Smooth muscle cell of the brain vasculature (primary cell): ENCODE measurements at regions not wholly inside any gene's neighbourhood (a gene's known extent, or its start where the extent isn't known, plus 50 kb on each side); places are given as distances from the start of the nearest gene placed in this dataset.

ENCODE experiments used
- DNase-seq: peaks from one replicate; pipeline ENCODE4 v3.0.0-alpha.2; 2012; ENCODE audit warnings: low read depth, low spot score

GRCh38 chr14:44712024-44712815 lies 205.1 kb upstream of the FSCB start:
- DNase-seq: no peak

GRCh38 chr14:44701563-44702263 lies 194.6 kb upstream of the FSCB start:
- no peak for DNase-seq

DNA sequence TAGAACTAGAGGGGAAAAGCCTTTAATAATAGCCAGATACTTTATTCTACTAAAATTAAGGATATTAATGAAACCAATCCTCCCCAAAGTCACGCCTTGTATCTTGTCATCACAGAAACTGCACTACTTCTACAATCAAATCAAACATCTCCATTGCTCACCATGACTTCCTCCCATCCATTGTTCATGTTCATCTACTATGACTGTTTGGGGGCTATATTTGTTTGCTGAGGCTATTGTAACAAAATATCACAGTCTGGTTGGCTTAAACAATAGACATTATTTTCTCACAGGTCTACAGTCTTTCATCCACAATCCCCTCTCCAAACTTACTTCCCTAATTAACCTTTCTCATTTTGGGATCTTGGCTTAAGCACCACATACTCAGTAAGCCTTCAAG lies 193.6 kb upstream of the FSCB start:
- DNase-seq: no peak

DNA sequence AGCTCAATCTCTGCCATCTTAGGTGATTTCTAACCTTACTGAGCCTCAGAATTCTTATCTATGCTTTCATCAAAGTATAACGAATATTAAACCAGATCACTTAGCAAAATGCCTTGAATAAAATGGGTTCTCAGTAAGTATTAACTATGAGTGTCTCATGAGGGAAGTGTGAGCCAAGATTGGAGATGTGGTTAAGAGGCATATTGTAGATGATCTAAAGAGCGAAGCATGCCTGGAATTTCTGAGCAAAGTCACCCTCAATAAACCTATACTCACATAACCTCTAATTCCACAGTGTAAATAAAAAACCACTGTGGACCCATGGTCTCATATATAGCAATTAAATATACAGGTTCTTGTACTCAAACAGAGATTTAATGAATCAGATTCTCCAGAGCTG lies 193.1 kb upstream of the FSCB start:
- no peak for DNase-seq

GRCh38 chr14:44699391-44699790 lies 192.3 kb upstream of the FSCB start:
- DNase-seq: no peak

DNA sequence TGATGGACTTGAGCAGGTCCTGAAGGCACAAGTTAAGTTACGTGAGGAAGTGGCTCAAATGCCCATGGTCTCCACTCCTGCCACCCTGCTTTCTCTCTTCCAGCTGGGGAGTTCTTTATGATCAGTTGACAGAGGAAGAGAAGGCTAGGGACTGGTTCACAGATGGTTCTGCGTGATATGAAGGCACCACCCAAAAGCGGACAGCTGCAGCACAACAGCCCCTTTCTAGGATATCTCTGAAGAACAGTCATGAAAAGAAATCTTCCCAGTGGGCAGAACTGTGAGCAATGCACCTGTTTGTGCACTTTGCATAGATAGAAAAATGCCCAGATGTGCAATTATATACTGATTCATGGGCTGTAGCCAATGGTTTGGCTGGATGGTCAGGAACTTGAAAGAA lies 162.4 kb upstream of the FSCB start:
- no peak for DNase-seq

DNA sequence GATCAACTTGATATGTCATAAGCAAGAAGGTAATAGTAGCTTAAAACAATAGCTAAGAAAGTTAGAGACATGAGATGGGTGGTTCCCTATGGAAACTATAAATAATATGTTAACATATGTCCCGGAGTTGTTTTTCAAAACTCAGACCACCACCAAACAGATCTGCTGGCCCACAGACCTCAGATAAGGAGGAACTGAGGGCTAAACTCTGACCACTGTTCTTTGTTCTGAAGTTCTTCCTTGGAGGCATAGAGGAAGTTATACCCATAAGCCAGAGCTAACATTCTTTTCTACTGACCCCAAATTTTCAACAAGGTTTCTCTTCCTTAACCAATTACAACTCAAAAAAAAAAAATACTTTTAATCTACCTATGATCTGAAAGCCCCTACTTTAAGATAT lies 156.1 kb upstream of the FSCB start:
- DNase-seq: no peak

DNA sequence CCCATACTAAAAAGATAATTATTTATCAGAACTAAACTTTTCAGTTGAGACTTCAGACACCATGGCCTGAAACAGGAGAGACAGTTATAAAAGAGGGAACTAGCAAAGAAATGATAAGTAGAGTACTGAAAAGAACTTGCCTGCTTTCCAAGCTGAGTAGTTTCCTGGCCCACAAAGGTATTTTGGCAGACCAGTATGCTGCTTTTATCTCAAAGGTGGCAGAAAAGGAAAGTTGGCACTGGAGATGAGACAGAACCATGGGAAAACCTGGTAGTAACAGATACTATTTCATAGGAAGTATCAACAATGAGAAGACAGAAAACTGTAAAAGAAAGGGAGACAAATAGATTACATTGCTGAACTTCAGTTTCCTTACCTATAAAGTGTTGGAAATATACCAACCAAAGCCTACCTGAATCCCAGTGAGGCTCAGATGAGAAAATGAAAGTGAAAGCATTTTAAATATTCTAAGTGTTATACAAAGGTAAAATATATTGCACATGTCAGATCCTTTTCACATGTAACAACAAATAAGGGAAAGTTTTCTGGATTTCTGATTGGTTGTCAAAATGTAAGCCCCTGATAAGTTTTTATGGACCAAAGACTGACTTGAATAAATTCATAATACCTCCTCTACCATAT lies 155.3 kb upstream of the FSCB start:
- no peak for DNase-seq

DNA sequence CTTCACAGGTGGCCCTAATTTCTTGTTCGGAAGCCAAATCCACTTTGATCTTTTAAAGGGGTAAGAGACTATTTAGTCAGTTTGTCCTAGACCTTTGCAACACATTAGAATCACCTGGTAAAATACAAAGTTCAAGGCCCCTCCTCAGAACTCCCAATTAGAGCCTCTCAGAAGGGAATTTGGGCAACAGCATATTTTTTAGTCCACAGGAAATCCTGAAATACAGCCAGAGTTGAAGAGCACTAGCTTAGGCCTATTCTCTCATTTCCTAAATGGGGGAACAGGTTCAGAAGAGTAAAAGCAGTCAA lies 151.3 kb upstream of the FSCB start:
- no peak for DNase-seq

DNA sequence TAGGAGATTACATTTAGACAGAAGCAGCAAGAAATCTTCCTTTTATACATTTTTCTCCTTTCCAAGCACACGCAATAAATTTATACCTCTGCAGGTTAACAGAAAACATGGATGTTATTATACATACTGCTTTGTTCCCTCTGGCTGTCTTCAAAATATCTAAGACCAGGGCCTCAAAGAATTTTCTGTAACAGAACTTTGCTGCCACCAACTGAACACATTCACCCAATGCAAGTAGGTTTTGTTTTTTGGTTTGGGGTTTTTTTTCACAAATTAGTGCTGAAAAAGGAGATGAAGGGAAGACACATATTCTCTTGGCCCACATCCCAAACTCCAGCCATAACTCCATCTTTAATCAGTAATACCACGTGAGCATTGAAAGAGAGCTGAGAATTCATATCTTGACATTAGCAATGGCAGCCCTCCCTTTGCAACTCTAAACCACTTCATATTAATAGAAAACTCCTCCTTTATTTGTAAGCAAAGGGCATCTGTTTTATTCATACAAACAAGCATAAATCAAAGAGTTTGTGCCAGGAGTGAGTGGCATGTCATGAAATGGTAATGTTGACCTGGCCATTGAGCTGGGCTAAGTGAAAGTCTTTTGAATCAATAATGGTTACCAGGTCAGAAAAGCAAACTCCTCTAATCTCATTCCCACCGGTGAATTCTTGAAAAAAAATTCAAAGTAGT lies 150.8 kb upstream of the FSCB start:
- no peak for DNase-seq

DNA sequence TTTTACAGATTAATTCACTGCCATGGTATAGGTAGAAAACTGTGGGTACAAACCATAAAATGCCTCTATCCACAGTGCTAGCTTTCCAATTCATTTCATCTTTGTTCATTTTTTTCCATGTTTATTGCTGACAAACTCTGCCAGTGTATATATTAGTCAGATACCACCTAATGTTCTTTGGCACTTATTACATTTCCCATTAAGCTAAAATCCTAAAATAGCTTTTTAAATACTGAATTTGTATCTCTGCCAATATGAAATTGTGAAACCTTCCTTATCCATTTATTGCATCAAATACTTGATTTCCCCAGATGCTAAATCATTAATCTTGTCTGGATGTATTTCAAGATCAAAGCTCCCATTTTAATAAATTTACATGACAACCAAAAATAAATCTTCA lies 150.1 kb upstream of the FSCB start:
- DNase-seq: no peak

GRCh38 chr14:44654591-44654990 lies 147.5 kb upstream of the FSCB start:
- no peak for DNase-seq

DNA sequence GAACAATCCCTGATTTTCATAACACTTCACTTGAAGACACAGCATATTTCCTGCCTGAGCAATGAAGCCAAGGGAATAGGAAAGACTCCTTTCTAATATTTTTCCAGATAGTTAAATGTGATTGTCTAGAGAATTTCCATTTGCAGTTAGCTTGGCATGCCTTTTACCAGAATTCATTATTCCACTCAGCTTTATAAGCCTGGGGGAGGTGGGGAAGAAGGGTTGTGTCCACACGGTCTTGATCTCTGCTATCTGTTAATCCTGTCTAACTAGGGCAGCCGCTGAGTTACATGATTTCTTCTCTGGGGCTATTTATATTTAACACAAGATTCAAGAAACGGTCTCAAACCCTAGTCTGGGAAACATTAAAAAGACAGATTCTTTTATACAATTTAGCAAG lies 146.6 kb upstream of the FSCB start:
- no peak for DNase-seq

DNA sequence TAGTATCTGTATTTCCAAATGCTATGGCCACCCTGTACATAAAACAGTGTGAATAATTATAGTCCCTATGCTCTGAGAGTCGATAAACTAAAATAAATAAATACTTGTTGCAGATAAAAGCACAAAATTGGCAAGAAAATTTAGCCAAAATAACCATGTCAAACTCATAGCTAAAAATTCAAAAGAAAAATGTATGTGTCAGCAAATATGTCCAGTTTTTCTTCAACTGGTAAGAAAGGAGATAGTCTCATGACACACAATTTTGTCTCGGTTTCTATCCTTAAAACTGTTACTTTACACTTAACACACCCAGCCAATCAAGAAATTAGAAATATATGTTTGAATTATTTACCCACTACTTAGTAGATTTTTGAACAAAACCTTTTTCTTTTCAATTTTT lies 145.6 kb upstream of the FSCB start:
- DNase-seq: no peak

DNA sequence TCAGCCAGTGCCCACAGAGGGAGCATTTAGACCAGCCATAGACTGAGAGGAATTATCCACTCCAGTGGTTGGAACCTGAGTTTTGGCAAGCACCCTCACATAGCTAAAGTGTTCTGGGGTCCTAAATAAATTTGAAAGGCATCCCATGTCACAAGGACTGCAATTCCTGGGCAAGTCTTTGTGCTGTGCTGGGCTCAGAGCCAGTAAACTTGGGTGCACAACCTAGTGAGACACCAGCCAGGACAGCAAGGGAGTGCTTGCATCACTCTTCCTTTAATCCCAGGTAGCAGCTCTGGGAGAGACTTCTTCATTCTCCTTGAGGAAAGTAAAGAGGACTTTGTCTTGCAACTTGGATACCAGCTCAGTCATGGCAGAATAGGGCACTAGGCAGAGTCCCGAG lies 142.0 kb upstream of the FSCB start:
- no peak for DNase-seq

DNA sequence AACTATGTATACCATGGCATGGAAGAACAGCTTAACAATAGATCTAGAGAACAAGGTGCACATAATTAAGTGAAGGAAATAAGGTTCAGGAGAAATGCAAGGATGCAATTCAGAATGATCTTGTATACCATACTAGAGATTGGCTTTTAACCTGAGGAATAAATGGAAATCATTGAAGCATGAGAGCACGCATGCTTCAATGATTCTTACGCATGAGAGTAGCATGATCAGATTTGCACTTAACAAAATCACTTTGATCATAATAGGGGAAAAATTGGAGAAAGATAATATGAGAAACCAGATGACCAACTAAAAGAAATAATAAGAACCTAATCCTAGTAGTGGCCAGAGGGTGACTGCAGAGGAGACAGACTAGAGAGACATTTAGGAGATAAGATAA lies 133.3 kb upstream of the FSCB start:
- no peak for DNase-seq

- DNase-seq: no peak
Measured at GRCh38 chr14:44639781-44640385, 132.8 kb upstream of the FSCB start.

- no peak for DNase-seq
Measured at GRCh38 chr14:44634692-44635091, 127.6 kb upstream of the FSCB start.

DNA sequence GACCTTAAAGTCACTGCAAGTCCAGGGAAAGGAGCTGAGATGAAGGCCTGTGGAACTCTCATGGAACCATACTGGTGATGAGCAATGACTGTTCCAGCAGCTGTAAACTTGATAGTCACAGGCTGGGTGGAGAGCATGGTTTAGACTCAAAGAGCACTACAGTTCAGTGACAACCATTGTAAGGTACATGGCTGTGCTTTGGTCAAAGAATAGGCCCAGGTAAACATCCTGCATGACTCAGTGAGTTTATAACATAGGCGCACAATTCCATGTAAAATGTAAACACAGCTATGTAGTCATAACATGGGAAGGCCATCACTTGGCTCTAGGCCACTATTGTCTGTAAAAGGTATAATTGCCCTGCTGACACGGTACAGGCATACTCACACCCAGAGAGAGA lies 119.3 kb upstream of the FSCB start:
- DNase-seq: no peak

- no peak for DNase-seq
Measured at GRCh38 chr14:44625098-44625497, 118.0 kb upstream of the FSCB start.

DNA sequence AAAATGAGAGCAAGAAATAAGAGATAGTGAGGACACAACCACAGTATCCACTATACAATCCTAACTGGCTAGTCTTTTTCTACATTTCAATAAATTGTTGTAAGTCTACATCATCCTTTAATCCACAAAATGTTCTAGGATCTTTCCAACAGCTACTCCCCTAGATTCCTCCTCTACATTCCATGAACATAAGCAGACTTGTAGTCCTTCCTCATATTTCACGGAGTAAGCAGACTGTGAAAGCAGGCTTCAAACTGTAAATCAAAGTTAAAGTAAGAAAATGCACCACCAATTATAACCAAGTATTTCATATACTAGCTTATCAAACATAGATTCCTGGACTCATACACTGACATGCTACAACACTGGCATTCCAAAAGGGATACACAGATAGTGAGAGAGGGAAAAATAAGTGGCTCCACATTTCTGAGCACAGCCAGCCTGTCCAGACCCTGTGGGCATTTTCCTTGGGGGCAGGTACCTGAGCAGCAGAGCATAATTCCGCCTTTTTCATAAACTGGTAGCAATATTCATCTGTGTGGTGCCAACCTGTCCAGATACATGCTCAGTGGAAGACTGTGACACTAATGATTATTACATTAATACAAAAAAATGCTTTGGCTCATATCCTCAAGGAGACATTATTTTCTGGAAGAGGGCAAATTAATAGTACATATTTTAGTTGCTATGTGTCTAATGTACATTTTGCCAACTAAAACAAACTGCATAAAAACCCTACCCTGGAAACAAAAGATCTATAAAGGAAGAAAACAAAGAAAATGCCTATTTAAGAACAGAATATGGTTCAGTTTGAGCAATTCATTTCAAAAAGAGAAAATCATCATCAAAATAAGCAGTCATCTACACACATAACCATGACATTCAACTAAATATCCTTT lies 113.3 kb upstream of the FSCB start:
- DNase-seq: no peak
